PC-3 (cell line): ENCODE measurements at regions not wholly inside any gene's neighbourhood (a gene's known extent, or its start where the extent isn't known, plus 50 kb on each side); places are given as distances from the start of the nearest gene placed in this dataset.

Experiments
- CTCF ChIP-seq: fragments of 300-600 bp; sonication (generic); conservative IDR thresholded peaks from 2 replicates; pipeline ENCODE4 v1.5.1; 2017; ENCODE audit warnings: antibody characterized with exemption, low read depth, mild to moderate bottlenecking, low read length
- EZH2 ChIP-seq: fragments of 300-600 bp; sonication (generic); IDR thresholded peaks from one replicate; pipeline ENCODE4 v1.6.1; 2017; ENCODE audit warnings: antibody characterized with exemption, mild to moderate bottlenecking, low read length; ENCODE audit not compliant: unreplicated experiment
- EZH2phosphoT487 ChIP-seq: fragments of 300-600 bp; sonication (generic); IDR thresholded peaks from 2 replicates; pipeline ENCODE4 v1.6.1; 2018; ENCODE audit warnings: mild to moderate bottlenecking, antibody characterized with exemption, low read length, borderline replicate concordance

- TF ChIP-seq CTCF (no peak), EZH2phosphoT487 (no peak), EZH2 (no peak)
Observed at GRCh38 chr18:1952486-1952885, 618.8 kb downstream of the METTL4 start.
